ENCODE measurements at regions not wholly inside any gene's neighbourhood (a gene's known extent, or its start where the extent isn't known, plus 50 kb on each side); places are given as distances from the start of the nearest gene placed in this dataset.
"Not testable (repeated sequence)": the region's sequence is repeated elsewhere in the genome, so short reads cannot be mapped to it uniquely, and the experiment has no call there.

- Histone ChIP-seq H3K36me3 (replicated peaks) (no peaks in the 10 kb centered on the region), H3K27ac (peak overlapping the region; percentile 16), H3K27me3 (replicated peaks) (no peaks in the 10 kb centered on the region), H3K4me3 (ENCODE audit: low read depth, low read length) (no peak overlapping the region)
- DNase-seq: peak; percentile 31
- TF ChIP-seq CTCF (IDR thresholded peaks at IDR 0.05; ENCODE audit: low read depth, low read length, missing control alignments): no peak
- in situ Hi-C loops (cut with HindIII; ENCODE audit: low pct_ligation_motif_present, low sequenced_read_pairs): no loop called here
Observed at GRCh38 chr4:86508436-86508835, 85.7 kb upstream of the PTPN13 start.

- DNase-seq: no peak
- no peak overlapping the region for H3K27ac ChIP-seq
- no peak overlapping the region for H3K4me3 ChIP-seq (ENCODE audit: low read depth, low read length)
- in situ Hi-C loops (cut with HindIII; ENCODE audit: low pct_ligation_motif_present, low sequenced_read_pairs): no loop called here
- H3K27me3 ChIP-seq (replicated peaks): no peaks in the 10 kb centered on the region
- no peak for TF ChIP-seq CTCF (IDR thresholded peaks at IDR 0.05; ENCODE audit: low read depth, low read length, missing control alignments)
- no peaks in the 10 kb centered on the region for H3K36me3 ChIP-seq (replicated peaks)
Observed at GRCh38 chr4:86511590-86511989, 82.5 kb upstream of the PTPN13 start.

- Histone ChIP-seq H3K27me3 (replicated peaks) (no peaks in the 10 kb centered on the region), H3K27ac (no peak overlapping the region), H3K36me3 (replicated peaks) (no peaks in the 10 kb centered on the region), H3K4me3 (ENCODE audit: low read depth, low read length) (no peak overlapping the region)
- in situ Hi-C loops (cut with HindIII; ENCODE audit: low pct_ligation_motif_present, low sequenced_read_pairs): no loop called here
- no peak for TF ChIP-seq CTCF (IDR thresholded peaks at IDR 0.05; ENCODE audit: low read depth, low read length, missing control alignments)
- no peak for DNase-seq
Observed at GRCh38 chr4:86512631-86513030, 81.5 kb upstream of the PTPN13 start.

- not testable (repeated sequence) for DNase-seq
Observed at GRCh38 chr4:86515963-86516362, 78.2 kb upstream of the PTPN13 start.

GRCh38 chr4:86521373-86521969 is 72.6 kb upstream of the PTPN13 start:
- no peaks in the 10 kb centered on the region for H3K27me3 ChIP-seq (replicated peaks)
- no peak overlapping the region for H3K27ac ChIP-seq
- no peak for DNase-seq
- H3K4me3 ChIP-seq (ENCODE audit: low read depth, low read length): no peak overlapping the region
- TF ChIP-seq CTCF (IDR thresholded peaks at IDR 0.05; ENCODE audit: low read depth, low read length, missing control alignments): no peak
- in situ Hi-C loops (cut with HindIII; ENCODE audit: low pct_ligation_motif_present, low sequenced_read_pairs): no loop called here
- H3K36me3 ChIP-seq (replicated peaks): no peaks in the 10 kb centered on the region

More at GRCh38 chr4:86515963-86516362, 78.2 kb upstream of the PTPN13 start:
- in situ Hi-C loops (cut with HindIII; ENCODE audit: low pct_ligation_motif_present, low sequenced_read_pairs); H3K27me3 ChIP-seq (replicated peaks); H3K4me3 ChIP-seq (ENCODE audit: low read depth, low read length); H3K36me3 ChIP-seq (replicated peaks); H3K27ac ChIP-seq: not testable (repeated sequence)

- Histone ChIP-seq H3K36me3 (replicated peaks) (no peaks in the 10 kb centered on the region), H3K27ac (no peak overlapping the region), H3K4me3 (ENCODE audit: low read depth, low read length) (no peak overlapping the region), H3K27me3 (replicated peaks) (no peaks in the 10 kb centered on the region)
- DNase-seq: no peak
- TF ChIP-seq CTCF (IDR thresholded peaks at IDR 0.05; ENCODE audit: low read depth, low read length, missing control alignments): no peak
- in situ Hi-C loops (cut with HindIII; ENCODE audit: low pct_ligation_motif_present, low sequenced_read_pairs): no loop called here
Observed at GRCh38 chr4:86522349-86522748, 71.8 kb upstream of the PTPN13 start.
